ENCODE measurements at regions not wholly inside any gene's neighbourhood (a gene's known extent, or its start where the extent isn't known, plus 50 kb on each side); places are given as distances from the start of the nearest gene placed in this dataset.

- TF ChIP-seq POLR2A (IDR thresholded peaks at IDR 0.05; ENCODE audit: low read depth, low read length): no peak
- TF ChIP-seq SPI1 (IDR thresholded peaks at IDR 0.05; ENCODE audit: low read depth, low read length): no peak
Measured at GRCh38 chr10:108591417-108591816, 1331.9 kb downstream of the XPNPEP1 start.
